Caco-2 (cell line): ENCODE measurements at regions not wholly inside any gene's neighbourhood (a gene's known extent, or its start where the extent isn't known, plus 50 kb on each side); places are given as distances from the start of the nearest gene placed in this dataset.
A peak's percentile ranks its signal among the peaks of the same experiment; 100 is the strongest.

ENCODE experiments used
- BruUV-seq: library from RNA; stranded (reverse); fragments of 400-500 nt; replicated peaks from 2 replicates; lab custom pipeline; 2021; lab: Mats Ljungman, UMichigan
- CTCF ChIA-PET: fragments of 300-600 bp; sonication (Branson Sonifier 250); formaldehyde crosslinking; loops from one replicate; lab custom pipeline; 2022; ENCODE audit warnings: antibody characterized with exemption; lab: Charles Lee
- POLR2A ChIA-PET: fragments of 300-600 bp; sonication (Branson Sonifier 250); formaldehyde crosslinking; loops from one replicate; lab custom pipeline; 2022; ENCODE audit warnings: antibody characterized with exemption; lab: Charles Lee
- DNase-seq, 2 experiments: peaks; one replicate each; pipeline versions ENCODE4 v3.0.0 to v3.0.0-alpha.2; 2020 to 2022
- H3K27me3 ChIP-seq: replicated peaks from 2 replicates; pipeline ENCODE4 v1.6.0; 2011; ENCODE audit warnings: low read length; ENCODE audit not compliant: control insufficient read depth, insufficient read depth
- H3K36me3 ChIP-seq: 2 replicates; pipeline ENCODE4 v1.5.1; 2011; ENCODE audit warnings: low read length; ENCODE audit not compliant: control insufficient read depth, insufficient read depth
- H3K4me1 ChIP-seq: fragments of 250-450 bp; sonication (Bioruptor Pico); 2 replicates; pipeline ENCODE4 v1.5.1; 2020; ENCODE audit warnings: mild to moderate bottlenecking
- H3K4me3 ChIP-seq: 2 replicates; pipeline ENCODE4 v1.5.1; 2011; ENCODE audit warnings: low read depth, mild to moderate bottlenecking, control low read depth, low read length
- H3K9me3 ChIP-seq: fragments of 250-450 bp; sonication (Bioruptor Pico); 2 replicates; pipeline ENCODE4 v1.5.1; 2020; ENCODE audit warnings: mild to moderate bottlenecking, moderate library complexity
- H3K27ac Mint-ChIP-seq: one replicate; pipeline ENCODE4 v1.8.0; 2022; ENCODE audit warnings: mixed read lengths; ENCODE audit not compliant: unreplicated experiment
- H3K27me3 Mint-ChIP-seq: one replicate; pipeline ENCODE4 v1.8.0; 2022; ENCODE audit warnings: mixed read lengths; ENCODE audit not compliant: insufficient read depth, unreplicated experiment
- H3K36me3 Mint-ChIP-seq: one replicate; pipeline ENCODE4 v1.8.0; 2022; ENCODE audit warnings: mild to moderate bottlenecking, mixed read lengths; ENCODE audit not compliant: insufficient read depth, unreplicated experiment
- H3K4me1 Mint-ChIP-seq: one replicate; pipeline ENCODE4 v1.8.0; 2022; ENCODE audit warnings: low read depth, mixed read lengths; ENCODE audit not compliant: unreplicated experiment
- H3K4me3 Mint-ChIP-seq: one replicate; pipeline ENCODE4 v1.8.0; 2022; ENCODE audit warnings: mild to moderate bottlenecking, moderate library complexity, mixed read lengths; ENCODE audit not compliant: unreplicated experiment
- H3K9me3 Mint-ChIP-seq: one replicate; pipeline ENCODE4 v1.8.0; 2022; ENCODE audit warnings: mixed read lengths; ENCODE audit not compliant: unreplicated experiment
- CTCF ChIP-seq, 2 experiments: fragments of 200-600 bp in 1 of 2; IDR thresholded peaks; 1 replicate in 1 of 2; 2 replicates in 1 of 2; pipeline versions ENCODE4 v1.5.1 to v1.8.0; 2011 to 2022; ENCODE audit warnings: antibody characterized with exemption in 1 of 2, control low read depth in 1 of 2, inconsistent platforms in 1 of 2, low read depth in 1 of 2, low read length in 1 of 2, mild to moderate bottlenecking in 1 of 2, moderate library complexity in 1 of 2; ENCODE audit not compliant: insufficient read depth in 1 of 2, severe bottlenecking in 1 of 2, unreplicated experiment in 1 of 2
- intact Hi-C: fragments of 100-400 bp; cut with micrococcal nuclease; formaldehyde crosslinking; loops from one replicate; pipeline ENCODE4 v1.10.0; 2022; ENCODE audit not compliant: unreplicated experiment

- TF ChIP-seq CTCF (IDR thresholded peaks at IDR 0.05; ENCODE audit: insufficient read depth in 1 of 2, low read depth in 1 of 2, low read length in 1 of 2, severe bottlenecking in 1 of 2, unreplicated experiment in 1 of 2) = no peak
- H3K36me3 Mint-ChIP-seq = no peaks in the 10 kb centered on the region
- H3K4me1 Mint-ChIP-seq = no peaks in the 10 kb centered on the region
- Histone ChIP-seq H3K4me1 (no peaks in the 10 kb centered on the region), H3K4me3 (no peak overlapping the region), H3K27me3 (no peaks in the 10 kb centered on the region), H3K9me3 (no peaks in the 10 kb centered on the region), H3K36me3 (no peaks in the 10 kb centered on the region)
- BruUV-seq = no TSS peak
- no peaks in the 10 kb centered on the region for H3K9me3 Mint-ChIP-seq
- H3K4me3 Mint-ChIP-seq = no peak overlapping the region
- intact Hi-C loops = no loop called here
- no peak overlapping the region for H3K27ac Mint-ChIP-seq
- POLR2A ChIA-PET = no interaction called here
- DNase-seq = no peak
- CTCF ChIA-PET = no interaction called here
- peaks cover 10% of the 10 kb centered on the region for H3K27me3 Mint-ChIP-seq
Observed at GRCh38 chr2:108067820-108068405, 81.6 kb downstream of the SLC5A7 start.

- H3K4me3 Mint-ChIP-seq = no peak overlapping the region
- CTCF ChIA-PET = no interaction called here
- Histone ChIP-seq H3K4me3 (no peak overlapping the region), H3K36me3 (no peaks in the 10 kb centered on the region), H3K27me3 (no peaks in the 10 kb centered on the region), H3K4me1 (no peaks in the 10 kb centered on the region), H3K9me3 (no peaks in the 10 kb centered on the region)
- peak in 1 of 2 experiments; percentile 14 for DNase-seq
- H3K36me3 Mint-ChIP-seq = no peaks in the 10 kb centered on the region
- H3K4me1 Mint-ChIP-seq = no peaks in the 10 kb centered on the region
- no peak overlapping the region for H3K27ac Mint-ChIP-seq
- H3K9me3 Mint-ChIP-seq = no peaks in the 10 kb centered on the region
- peak; percentile 49 to 50 for TF ChIP-seq CTCF (IDR thresholded peaks at IDR 0.05; ENCODE audit: insufficient read depth in 1 of 2, low read depth in 1 of 2, low read length in 1 of 2, severe bottlenecking in 1 of 2, unreplicated experiment in 1 of 2)
- no TSS peak for BruUV-seq
- intact Hi-C loops = no loop called here
- H3K27me3 Mint-ChIP-seq = peaks cover 11% of the 10 kb centered on the region
- POLR2A ChIA-PET = no interaction called here
Observed at GRCh38 chr2:108069515-108070310, 83.4 kb downstream of the SLC5A7 start.

- no peak overlapping the region for H3K4me3 Mint-ChIP-seq
- intact Hi-C loops = no loop called here
- no peaks in the 10 kb centered on the region for H3K4me1 ChIP-seq
- ChIA-PET CTCF (no interaction called here), POLR2A (no interaction called here)
- BruUV-seq = no TSS peak
- H3K27me3 ChIP-seq = no peaks in the 10 kb centered on the region
- DNase-seq = no peak
- H3K27ac Mint-ChIP-seq = no peak overlapping the region
- H3K4me1 Mint-ChIP-seq = no peaks in the 10 kb centered on the region
- no peak for TF ChIP-seq CTCF (IDR thresholded peaks at IDR 0.05; ENCODE audit: insufficient read depth in 1 of 2, low read depth in 1 of 2, low read length in 1 of 2, severe bottlenecking in 1 of 2, unreplicated experiment in 1 of 2)
- H3K36me3 ChIP-seq = no peaks in the 10 kb centered on the region
- H3K36me3 Mint-ChIP-seq = no peaks in the 10 kb centered on the region
- no peak overlapping the region for H3K4me3 ChIP-seq
- no peaks in the 10 kb centered on the region for H3K9me3 ChIP-seq
- no peaks in the 10 kb centered on the region for H3K9me3 Mint-ChIP-seq
- peaks cover 13% of the 10 kb centered on the region for H3K27me3 Mint-ChIP-seq
Observed at GRCh38 chr2:108073415-108074072, 87.2 kb downstream of the SLC5A7 start.
